ENCODE measurements at regions not wholly inside any gene's neighbourhood (a gene's known extent, or its start where the extent isn't known, plus 50 kb on each side); places are given as distances from the start of the nearest gene placed in this dataset.

GRCh38 chr1:2931724-2932401, 89.4 kb upstream of the ACTRT2 start:
- H3K9me3 ChIP-seq = no peaks in the 10 kb centered on the region
- 62 to 68% methylated on average over 18 of the region's 18 CpGs for WGBS, 2 donors
- H3K4me3 ChIP-seq = no peak overlapping the region
- peaks cover 15% of the 10 kb centered on the region for H3K4me1 ChIP-seq
- no peaks in the 10 kb centered on the region for H3K27me3 ChIP-seq
- H3K27ac ChIP-seq = no peak overlapping the region
- intact Hi-C loops (cut with DNase I) = no loop called here
- H3K36me3 ChIP-seq (replicated peaks in 1 of 2; ENCODE audit: insufficient read depth in 1 of 2, low read depth in 2 of 2) = no peaks in the 10 kb centered on the region
- TF ChIP-seq, protein P1, sequence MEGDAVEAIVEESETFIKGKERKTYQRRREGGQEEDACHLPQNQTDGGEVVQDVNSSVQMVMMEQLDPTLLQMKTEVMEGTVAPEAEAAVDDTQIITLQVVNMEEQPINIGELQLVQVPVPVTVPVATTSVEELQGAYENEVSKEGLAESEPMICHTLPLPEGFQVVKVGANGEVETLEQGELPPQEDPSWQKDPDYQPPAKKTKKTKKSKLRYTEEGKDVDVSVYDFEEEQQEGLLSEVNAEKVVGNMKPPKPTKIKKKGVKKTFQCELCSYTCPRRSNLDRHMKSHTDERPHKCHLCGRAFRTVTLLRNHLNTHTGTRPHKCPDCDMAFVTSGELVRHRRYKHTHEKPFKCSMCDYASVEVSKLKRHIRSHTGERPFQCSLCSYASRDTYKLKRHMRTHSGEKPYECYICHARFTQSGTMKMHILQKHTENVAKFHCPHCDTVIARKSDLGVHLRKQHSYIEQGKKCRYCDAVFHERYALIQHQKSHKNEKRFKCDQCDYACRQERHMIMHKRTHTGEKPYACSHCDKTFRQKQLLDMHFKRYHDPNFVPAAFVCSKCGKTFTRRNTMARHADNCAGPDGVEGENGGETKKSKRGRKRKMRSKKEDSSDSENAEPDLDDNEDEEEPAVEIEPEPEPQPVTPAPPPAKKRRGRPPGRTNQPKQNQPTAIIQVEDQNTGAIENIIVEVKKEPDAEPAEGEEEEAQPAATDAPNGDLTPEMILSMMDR (IDR thresholded peaks at IDR 0.05) = no peak
- no peak for TF ChIP-seq POLR2A (IDR thresholded peaks at IDR 0.05)
- DNase-seq (no peak), ATAC-seq (no peak)

DNA sequence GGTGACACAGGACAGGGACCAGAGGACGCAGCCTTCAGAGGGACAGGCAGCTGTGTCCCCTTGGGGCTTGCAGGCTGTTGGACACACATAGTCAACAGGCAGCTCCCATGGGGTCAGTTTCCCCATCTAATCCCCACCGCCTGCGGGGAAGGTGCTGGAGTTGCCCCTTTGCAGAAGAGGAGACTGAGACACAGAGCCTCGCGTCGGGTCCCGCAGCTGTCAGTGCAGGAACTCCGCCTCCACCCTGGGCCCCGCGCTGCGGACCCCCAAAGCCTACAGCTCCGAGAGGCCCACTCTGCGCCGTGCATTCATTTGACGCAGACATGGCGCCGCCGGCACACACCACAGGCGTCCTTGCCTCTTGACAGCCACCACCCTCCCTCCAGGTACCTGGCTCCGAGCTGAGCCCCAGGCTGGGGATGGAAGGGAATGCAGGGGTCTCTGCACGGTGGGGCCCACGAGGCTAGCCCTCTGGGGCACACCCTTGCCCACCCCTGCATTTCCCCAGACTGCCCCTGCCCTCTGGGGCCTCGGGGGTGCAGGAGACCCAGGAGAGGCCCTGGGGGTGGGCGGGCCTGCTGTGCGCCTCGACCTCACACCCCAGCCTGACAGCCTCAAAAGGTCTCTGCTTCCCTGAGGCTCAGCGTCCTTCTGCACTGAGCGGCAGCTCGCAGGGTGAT, 88.5 kb upstream of the ACTRT2 start:
- no peak for DNase-seq
- no peak overlapping the region for H3K27ac ChIP-seq
- H3K4me3 ChIP-seq = no peak overlapping the region
- intact Hi-C loops (cut with DNase I) = no loop called here
- H3K27me3 ChIP-seq = no peaks in the 10 kb centered on the region
- H3K4me1 ChIP-seq = peaks cover 15% of the 10 kb centered on the region
- no peaks in the 10 kb centered on the region for H3K9me3 ChIP-seq
- TF ChIP-seq, protein P1 (IDR thresholded peaks at IDR 0.05) = no peak
- TF ChIP-seq POLR2A (IDR thresholded peaks at IDR 0.05) = no peak
- ATAC-seq = no peak
- H3K36me3 ChIP-seq (replicated peaks in 1 of 2; ENCODE audit: insufficient read depth in 1 of 2, low read depth in 2 of 2) = no peaks in the 10 kb centered on the region
- WGBS, 2 donors = 60 to 81% methylated on average over 12 to 28 of the region's 29 CpGs

DNA sequence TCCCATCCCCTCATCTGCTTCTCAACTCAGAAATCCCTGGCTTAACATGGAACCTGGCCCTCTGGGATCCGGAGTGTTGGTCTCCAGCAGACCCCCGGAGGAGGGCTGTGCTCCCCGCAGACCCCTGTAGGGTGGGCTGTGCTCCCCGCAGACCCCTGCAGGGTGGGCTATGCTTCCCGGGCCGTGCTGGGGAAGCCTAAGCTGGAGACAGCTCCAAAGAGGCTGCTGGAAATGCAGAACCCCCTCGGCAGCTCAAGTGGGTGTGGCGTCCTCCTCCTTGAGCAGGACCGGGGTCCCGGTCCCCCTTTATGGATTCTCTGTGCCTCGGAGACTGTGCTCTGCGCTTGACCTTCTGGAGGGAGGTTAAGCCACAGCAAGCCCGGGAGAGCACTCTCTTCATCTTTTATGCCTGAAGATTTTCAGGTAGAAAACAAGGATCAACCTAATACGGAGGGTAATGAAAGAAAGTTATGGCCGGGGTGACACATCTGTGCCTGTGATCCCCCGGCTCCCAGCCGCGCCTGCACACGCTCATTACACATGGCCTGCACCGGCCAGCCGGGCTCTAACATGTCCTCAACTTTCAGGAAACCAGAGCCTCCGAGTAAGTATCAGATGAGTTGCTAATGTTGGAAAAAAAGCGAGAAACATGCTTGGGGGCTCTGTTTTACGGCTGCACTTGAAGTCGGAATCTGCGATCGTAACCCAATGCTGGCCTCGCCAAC, 87.7 kb upstream of the ACTRT2 start:
- TF ChIP-seq, protein P1 (IDR thresholded peaks at IDR 0.05) = no peak
- no peak for TF ChIP-seq POLR2A (IDR thresholded peaks at IDR 0.05)
- Histone ChIP-seq H3K27me3 (no peaks in the 10 kb centered on the region), H3K9me3 (no peaks in the 10 kb centered on the region), H3K27ac (no peak overlapping the region), H3K4me1 (peaks cover 12% of the 10 kb centered on the region), H3K36me3 (replicated peaks in 1 of 2; ENCODE audit: insufficient read depth in 1 of 2, low read depth in 2 of 2) (no peaks in the 10 kb centered on the region), H3K4me3 (no peak overlapping the region)
- no peak for ATAC-seq
- DNase-seq = no peak
- WGBS, 2 donors = 71 to 80% methylated on average over 21 to 28 of the region's 28 CpGs
- intact Hi-C loops (cut with DNase I) = no loop called here

- TF ChIP-seq POLR2A (IDR thresholded peaks at IDR 0.05) = no peak
- TF ChIP-seq, protein P1 (IDR thresholded peaks at IDR 0.05) = no peak
- H3K36me3 ChIP-seq (replicated peaks in 1 of 2; ENCODE audit: insufficient read depth in 1 of 2, low read depth in 2 of 2) = no peaks in the 10 kb centered on the region
- H3K4me3 ChIP-seq = no peak overlapping the region
- ATAC-seq (no peak), DNase-seq (no peak)
- H3K4me1 ChIP-seq = peaks cover 9% of the 10 kb centered on the region
- H3K27ac ChIP-seq = no peak overlapping the region
- 78 to 82% methylated on average over 9 to 20 of the region's 20 CpGs for WGBS, 2 donors
- H3K9me3 ChIP-seq = no peaks in the 10 kb centered on the region
- intact Hi-C loops (cut with DNase I) = no loop called here
- H3K27me3 ChIP-seq = no peaks in the 10 kb centered on the region
Observed at GRCh38 chr1:2934156-2934540, 87.1 kb upstream of the ACTRT2 start.

Data from body of pancreas (tissue), 4 donors.